Colonic mucosa (tissue), 4 donors: ENCODE measurements at regions not wholly inside any gene's neighbourhood (a gene's known extent, or its start where the extent isn't known, plus 50 kb on each side); places are given as distances from the start of the nearest gene placed in this dataset.

Source experiments
- DNase-seq: peaks from one replicate; pipeline ENCODE4 v3.0.0-alpha.2; 2020
- H3K27ac ChIP-seq: fragments of 200-600 bp; one replicate; pipeline ENCODE4 v1.8.0; 2021
- H3K27me3 ChIP-seq: fragments of 200-600 bp; one replicate; pipeline ENCODE4 v1.8.0; 2021
- H3K36me3 ChIP-seq: fragments of 200-600 bp; one replicate; pipeline ENCODE4 v1.8.0; 2021
- H3K4me1 ChIP-seq: fragments of 200-600 bp; one replicate; pipeline ENCODE4 v1.8.0; 2021; ENCODE audit warnings: mild to moderate bottlenecking
- H3K4me3 ChIP-seq: fragments of 200-600 bp; one replicate; pipeline ENCODE4 v1.8.0; 2021
- H3K9ac ChIP-seq, 2 donors: one replicate each; pipeline ENCODE4 v1.7.0; 2013; ENCODE audit warnings: control low read depth in 2 of 2, low read depth in 2 of 2, low read length in 2 of 2
- H3K9me3 ChIP-seq: fragments of 200-600 bp; one replicate; pipeline ENCODE4 v1.8.0; 2021
- intact Hi-C: fragments of 100-400 bp; cut with DNase I; formaldehyde crosslinking; loops from one replicate; pipeline ENCODE4 v1.14.1; 2022
- TF ChIP-seq, protein P1 (sequence below): fragments of 200-600 bp; IDR thresholded peaks from one replicate; pipeline ENCODE4 v1.8.0; 2022; ENCODE audit warnings: antibody characterized with exemption, mild to moderate bottlenecking
- donor health status: healthy.
- donor health status: DM: no; HTN: no; CAD: no.
- donor health status: DM: no; HTN: no; CAD: no.

DNA sequence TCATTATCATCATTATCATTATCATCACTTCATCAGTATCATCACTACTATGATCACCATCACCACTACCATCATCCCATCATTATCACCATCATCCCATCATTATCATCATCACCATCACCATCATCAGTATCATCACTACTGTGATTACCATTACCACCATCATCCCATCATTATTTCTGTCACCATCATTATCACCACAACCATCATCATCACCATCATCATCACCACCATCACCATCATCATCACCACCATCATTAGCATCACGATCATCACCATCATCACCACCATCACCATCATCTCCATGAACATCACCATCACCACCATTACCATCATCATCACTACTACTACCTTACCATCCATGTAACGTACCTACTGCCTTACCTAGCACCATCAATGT is 368.8 kb downstream of the SEC14L1 start:
- DNase-seq, result no peak
- no peaks in the 10 kb centered on the region for H3K9me3 ChIP-seq
- TF ChIP-seq, protein P1, sequence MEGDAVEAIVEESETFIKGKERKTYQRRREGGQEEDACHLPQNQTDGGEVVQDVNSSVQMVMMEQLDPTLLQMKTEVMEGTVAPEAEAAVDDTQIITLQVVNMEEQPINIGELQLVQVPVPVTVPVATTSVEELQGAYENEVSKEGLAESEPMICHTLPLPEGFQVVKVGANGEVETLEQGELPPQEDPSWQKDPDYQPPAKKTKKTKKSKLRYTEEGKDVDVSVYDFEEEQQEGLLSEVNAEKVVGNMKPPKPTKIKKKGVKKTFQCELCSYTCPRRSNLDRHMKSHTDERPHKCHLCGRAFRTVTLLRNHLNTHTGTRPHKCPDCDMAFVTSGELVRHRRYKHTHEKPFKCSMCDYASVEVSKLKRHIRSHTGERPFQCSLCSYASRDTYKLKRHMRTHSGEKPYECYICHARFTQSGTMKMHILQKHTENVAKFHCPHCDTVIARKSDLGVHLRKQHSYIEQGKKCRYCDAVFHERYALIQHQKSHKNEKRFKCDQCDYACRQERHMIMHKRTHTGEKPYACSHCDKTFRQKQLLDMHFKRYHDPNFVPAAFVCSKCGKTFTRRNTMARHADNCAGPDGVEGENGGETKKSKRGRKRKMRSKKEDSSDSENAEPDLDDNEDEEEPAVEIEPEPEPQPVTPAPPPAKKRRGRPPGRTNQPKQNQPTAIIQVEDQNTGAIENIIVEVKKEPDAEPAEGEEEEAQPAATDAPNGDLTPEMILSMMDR, result no peak
- H3K9ac ChIP-seq, result no peak overlapping the region
- H3K4me1 ChIP-seq, result no peaks in the 10 kb centered on the region
- intact Hi-C loops, result no loop called here
- H3K36me3 ChIP-seq, result no peaks in the 10 kb centered on the region
- H3K27ac ChIP-seq, result no peak overlapping the region
- H3K27me3 ChIP-seq, result no peaks in the 10 kb centered on the region
- H3K4me3 ChIP-seq, result no peak overlapping the region

DNA sequence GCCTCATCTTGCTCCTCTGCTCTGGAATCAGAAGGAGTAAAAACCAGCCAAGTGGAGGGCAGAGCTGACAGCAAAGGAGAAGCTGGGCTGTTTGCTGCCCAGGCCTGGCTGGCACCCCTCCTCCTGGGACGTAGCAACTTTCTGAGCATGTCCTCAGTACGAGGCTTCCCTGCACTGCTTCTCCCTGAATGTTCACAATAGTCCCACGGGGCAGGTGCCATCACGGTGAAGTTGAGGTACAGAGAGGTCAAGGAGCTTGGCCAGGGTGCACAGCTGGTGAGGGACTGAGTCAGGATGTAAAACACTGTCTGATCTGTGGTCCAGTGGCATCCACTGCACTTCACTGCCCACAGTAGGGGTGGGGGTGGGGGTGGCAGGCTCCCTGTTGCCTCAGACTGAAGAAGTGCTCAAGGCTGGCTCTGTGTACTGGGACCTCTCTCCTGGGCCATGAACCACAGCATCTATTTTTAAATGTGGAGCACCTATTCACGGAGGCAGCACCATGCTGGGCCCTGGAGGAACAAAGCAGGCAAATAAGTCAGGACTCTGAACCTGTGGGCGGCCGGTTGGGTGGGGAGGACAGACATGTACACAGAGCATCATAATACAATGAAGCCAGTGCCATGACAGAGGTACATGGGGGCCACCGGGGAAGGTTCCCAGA is 369.5 kb downstream of the SEC14L1 start:
- Histone ChIP-seq H3K4me3 (no peak overlapping the region), H3K27ac (no peak overlapping the region), H3K9ac (no peak overlapping the region), H3K9me3 (no peaks in the 10 kb centered on the region), H3K36me3 (no peaks in the 10 kb centered on the region), H3K4me1 (no peaks in the 10 kb centered on the region), H3K27me3 (no peaks in the 10 kb centered on the region)
- TF ChIP-seq, protein P1, result no peak
- no peak for DNase-seq
- intact Hi-C loops, result no loop called here

DNA sequence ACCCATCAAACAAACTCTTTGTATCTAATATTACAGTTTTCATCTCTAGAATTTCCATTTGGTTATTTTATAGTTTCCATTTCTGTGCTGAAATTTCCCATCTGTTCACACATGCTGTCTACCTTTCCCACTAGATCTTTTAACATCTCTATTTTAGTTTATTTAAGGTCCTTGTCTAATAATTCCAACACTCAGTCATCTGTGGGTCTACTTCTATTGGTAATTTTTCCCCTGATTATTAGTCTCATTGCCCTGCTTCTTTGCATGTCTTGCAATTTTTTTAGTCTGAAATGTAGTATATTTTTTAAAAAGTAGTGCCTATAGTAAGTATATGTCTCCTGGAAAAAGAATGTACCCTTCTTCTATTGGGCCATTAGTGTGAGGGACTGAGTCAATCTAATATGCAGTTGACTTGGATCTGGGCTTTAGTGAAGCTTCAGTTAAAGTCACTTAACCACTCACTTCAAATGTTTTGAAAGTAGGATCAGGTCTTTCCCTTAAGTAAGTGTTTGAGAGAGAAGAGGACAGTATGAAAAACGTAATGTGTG is 370.8 kb downstream of the SEC14L1 start:
- Histone ChIP-seq H3K27ac (no peak overlapping the region), H3K4me1 (no peaks in the 10 kb centered on the region), H3K27me3 (no peaks in the 10 kb centered on the region), H3K9me3 (no peaks in the 10 kb centered on the region), H3K36me3 (no peaks in the 10 kb centered on the region), H3K4me3 (no peak overlapping the region), H3K9ac (no peak overlapping the region)
- intact Hi-C loops, result no loop called here
- no peak for DNase-seq
- TF ChIP-seq, protein P1, result no peak

DNA sequence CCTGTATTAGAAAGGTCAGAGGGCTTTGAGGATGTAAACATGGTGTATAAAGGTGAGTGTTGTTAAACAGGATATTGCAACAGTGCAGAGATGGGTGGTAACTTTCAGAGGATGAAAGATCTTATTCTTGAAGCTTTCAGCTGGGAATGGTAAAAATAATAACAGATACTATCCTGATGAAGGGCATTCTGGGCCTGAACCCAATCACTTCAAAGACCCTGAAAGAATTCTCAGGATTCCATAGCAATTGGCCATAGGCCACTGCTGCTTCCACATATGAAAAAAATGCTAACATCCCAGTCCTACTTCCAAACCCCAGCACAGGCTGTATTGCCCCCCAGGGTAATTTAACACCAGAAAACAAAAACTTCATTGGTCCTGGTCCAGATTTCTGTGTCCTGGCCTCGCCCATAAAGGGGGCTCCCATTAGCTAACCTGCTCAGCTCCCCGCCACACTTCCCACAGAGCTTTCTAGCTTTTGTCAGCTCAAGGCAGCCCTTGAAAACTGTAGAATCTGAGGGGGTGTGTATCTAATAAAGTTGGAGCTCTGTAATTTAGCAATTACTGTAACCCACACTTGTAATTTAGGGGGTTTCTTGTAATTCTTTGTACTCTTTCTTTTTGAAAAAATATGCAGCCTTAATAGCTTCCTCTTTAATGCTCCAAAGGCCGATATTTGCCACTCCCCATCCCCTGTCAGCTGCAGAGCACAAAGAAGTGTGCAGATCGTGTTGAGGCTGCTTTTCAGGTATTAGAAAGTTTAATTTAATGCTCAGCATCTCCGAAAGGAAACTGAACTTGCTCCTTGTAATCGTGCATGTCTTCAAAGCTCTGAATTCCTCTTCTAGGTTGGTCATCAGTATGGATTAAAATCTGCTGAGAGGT is 371.5 kb downstream of the SEC14L1 start:
- Histone ChIP-seq H3K4me3 (no peak overlapping the region), H3K9me3 (no peaks in the 10 kb centered on the region), H3K9ac (no peak overlapping the region), H3K36me3 (no peaks in the 10 kb centered on the region), H3K27ac (no peak overlapping the region), H3K4me1 (no peaks in the 10 kb centered on the region), H3K27me3 (no peaks in the 10 kb centered on the region)
- no peak for DNase-seq
- TF ChIP-seq, protein P1, result no peak
- intact Hi-C loops, result no loop called here

DNA sequence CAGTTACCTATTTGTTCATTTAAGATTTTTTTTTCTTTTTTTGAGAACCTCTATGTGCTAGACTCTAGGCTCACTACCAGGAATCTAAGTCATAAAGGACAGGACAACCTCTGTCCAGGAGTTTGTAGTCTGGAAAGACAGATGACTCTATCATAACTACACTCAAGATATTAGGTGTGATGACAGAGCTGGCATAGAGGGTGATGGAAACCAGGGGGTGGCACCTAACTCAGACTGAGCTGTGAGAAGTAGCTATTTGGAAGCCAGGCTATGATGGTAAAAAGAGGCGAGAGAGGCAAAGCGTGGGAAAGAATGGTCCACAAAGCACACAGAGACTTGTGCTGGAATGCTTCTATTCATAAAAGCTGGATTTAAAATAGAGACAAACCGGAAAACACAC is 372.3 kb downstream of the SEC14L1 start:
- intact Hi-C loops, result no loop called here
- no peak overlapping the region for H3K27ac ChIP-seq
- H3K9me3 ChIP-seq, result no peaks in the 10 kb centered on the region
- H3K27me3 ChIP-seq, result no peaks in the 10 kb centered on the region
- TF ChIP-seq, protein P1, result no peak
- no peak for DNase-seq
- no peaks in the 10 kb centered on the region for H3K4me1 ChIP-seq
- H3K9ac ChIP-seq, result no peak overlapping the region
- no peak overlapping the region for H3K4me3 ChIP-seq
- H3K36me3 ChIP-seq, result no peaks in the 10 kb centered on the region
